ENCODE measurements at regions not wholly inside any gene's neighbourhood (a gene's known extent, or its start where the extent isn't known, plus 50 kb on each side); places are given as distances from the start of the nearest gene placed in this dataset.

DNA sequence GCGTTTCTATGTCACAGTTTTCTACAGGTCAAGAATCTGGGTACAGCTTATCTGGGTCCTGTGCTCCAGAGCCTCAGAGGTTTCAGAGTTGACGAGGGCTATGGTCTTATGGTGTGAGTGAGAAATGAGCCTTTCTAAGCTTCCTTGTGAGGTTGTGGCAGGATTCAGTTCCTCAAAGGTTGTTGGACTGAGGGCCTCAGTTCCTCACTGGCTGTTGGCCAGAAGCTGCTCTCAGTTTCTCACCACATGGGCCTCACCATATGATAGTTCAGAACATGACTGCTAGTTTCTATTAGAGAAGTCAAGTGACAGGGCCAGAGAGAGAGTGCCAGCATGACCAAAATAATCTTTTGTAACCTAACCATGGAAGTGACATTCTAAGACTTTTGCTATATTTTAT lies 96.1 kb downstream of the NUS1 start:
- TF ChIP-seq, protein P1, sequence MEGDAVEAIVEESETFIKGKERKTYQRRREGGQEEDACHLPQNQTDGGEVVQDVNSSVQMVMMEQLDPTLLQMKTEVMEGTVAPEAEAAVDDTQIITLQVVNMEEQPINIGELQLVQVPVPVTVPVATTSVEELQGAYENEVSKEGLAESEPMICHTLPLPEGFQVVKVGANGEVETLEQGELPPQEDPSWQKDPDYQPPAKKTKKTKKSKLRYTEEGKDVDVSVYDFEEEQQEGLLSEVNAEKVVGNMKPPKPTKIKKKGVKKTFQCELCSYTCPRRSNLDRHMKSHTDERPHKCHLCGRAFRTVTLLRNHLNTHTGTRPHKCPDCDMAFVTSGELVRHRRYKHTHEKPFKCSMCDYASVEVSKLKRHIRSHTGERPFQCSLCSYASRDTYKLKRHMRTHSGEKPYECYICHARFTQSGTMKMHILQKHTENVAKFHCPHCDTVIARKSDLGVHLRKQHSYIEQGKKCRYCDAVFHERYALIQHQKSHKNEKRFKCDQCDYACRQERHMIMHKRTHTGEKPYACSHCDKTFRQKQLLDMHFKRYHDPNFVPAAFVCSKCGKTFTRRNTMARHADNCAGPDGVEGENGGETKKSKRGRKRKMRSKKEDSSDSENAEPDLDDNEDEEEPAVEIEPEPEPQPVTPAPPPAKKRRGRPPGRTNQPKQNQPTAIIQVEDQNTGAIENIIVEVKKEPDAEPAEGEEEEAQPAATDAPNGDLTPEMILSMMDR (IDR thresholded peaks at IDR 0.05; ENCODE audit: low read depth, low read length), result no peak
- TF ChIP-seq POLR2A (IDR thresholded peaks at IDR 0.05; ENCODE audit: extremely low read depth, insufficient read length) (no peak), MYC (IDR thresholded peaks at IDR 0.05; ENCODE audit: low read depth, low read length) (no peak)
- TF ChIP-seq, protein P2, sequence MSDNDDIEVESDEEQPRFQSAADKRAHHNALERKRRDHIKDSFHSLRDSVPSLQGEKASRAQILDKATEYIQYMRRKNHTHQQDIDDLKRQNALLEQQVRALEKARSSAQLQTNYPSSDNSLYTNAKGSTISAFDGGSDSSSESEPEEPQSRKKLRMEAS (IDR thresholded peaks at IDR 0.05; ENCODE audit: low read depth, low read length), result no peak
